Activated CD4-positive, alpha-beta T cell treated with anti-CD3 and anti-CD28 coated beads, Interleukin-2, amount 10 ng/mL, durations not matched to agents 7 days and 5 days (primary cell): ENCODE measurements at regions not wholly inside any gene's neighbourhood (a gene's known extent, or its start where the extent isn't known, plus 50 kb on each side); places are given as distances from the start of the nearest gene placed in this dataset.

Experiments used
- CTCF ChIA-PET: fragments of 350-600 bp; sonication (Branson Sonifier 250); formaldehyde crosslinking; loops from one replicate; lab custom pipeline; 2021; ENCODE audit warnings: antibody characterized with exemption; lab: Charles Lee
- POLR2A ChIA-PET: fragments of 350-600 bp; sonication (Branson Sonifier 250); formaldehyde crosslinking; loops from one replicate; lab custom pipeline; 2021; ENCODE audit warnings: antibody characterized with exemption; lab: Charles Lee
- DNase-seq: peaks from one replicate; pipeline ENCODE4 v3.0.0-alpha.2; 2020
- H3K27ac Mint-ChIP-seq: one replicate; pipeline ENCODE4 v1.8.0; 2021; ENCODE audit warnings: mild to moderate bottlenecking, moderate library complexity, mixed read lengths
- H3K27me3 Mint-ChIP-seq: one replicate; pipeline ENCODE4 v1.8.0; 2021; ENCODE audit warnings: mixed read lengths
- H3K36me3 Mint-ChIP-seq: one replicate; pipeline ENCODE4 v1.8.0; 2021; ENCODE audit warnings: low read depth, mixed read lengths
- H3K4me1 Mint-ChIP-seq: one replicate; pipeline ENCODE4 v1.8.0; 2021; ENCODE audit warnings: mixed read lengths
- H3K4me3 Mint-ChIP-seq: one replicate; pipeline ENCODE4 v1.8.0; 2021; ENCODE audit warnings: mild to moderate bottlenecking, moderate library complexity, mixed read lengths
- H3K9me3 Mint-ChIP-seq: one replicate; pipeline ENCODE4 v1.8.0; 2021; ENCODE audit warnings: mixed read lengths

DNA sequence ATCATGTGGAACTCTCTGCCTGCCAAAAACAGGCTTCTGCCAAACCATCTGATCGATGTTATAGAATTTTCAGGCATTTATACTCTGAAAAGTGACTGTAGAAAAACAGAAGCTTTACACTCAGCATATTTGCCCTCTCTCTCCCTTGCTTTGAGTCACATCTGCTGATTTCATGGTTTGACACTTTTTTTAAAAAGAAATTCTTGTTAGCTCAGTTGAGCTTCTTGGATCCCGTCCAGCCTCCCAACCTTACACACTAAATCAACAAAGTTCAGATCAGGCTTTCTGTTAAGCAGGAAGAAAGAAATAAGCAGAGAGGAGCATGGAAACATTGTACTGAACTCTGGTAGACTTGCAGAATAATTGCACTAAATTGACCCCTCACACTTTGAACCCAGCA lies 193.6 kb upstream of the SEL1L start:
- DNase-seq, result no peak
- no peak overlapping the region for H3K4me3 Mint-ChIP-seq

GRCh38 chr14:81728447-81728846 lies 194.8 kb upstream of the SEL1L start:
- Mint-ChIP-seq H3K27ac (no peak overlapping the region), H3K36me3 (no peaks in the 10 kb centered on the region), H3K27me3 (no peaks in the 10 kb centered on the region), H3K4me3 (no peak overlapping the region), H3K4me1 (no peaks in the 10 kb centered on the region), H3K9me3 (no peaks in the 10 kb centered on the region)
- DNase-seq, result no peak
- ChIA-PET CTCF (no interaction called here), POLR2A (no interaction called here)

More for the DNA sequence above, 193.6 kb upstream of the SEL1L start:
- Mint-ChIP-seq H3K36me3 (no peaks in the 10 kb centered on the region), H3K9me3 (no peaks in the 10 kb centered on the region), H3K27ac (no peak overlapping the region), H3K27me3 (no peaks in the 10 kb centered on the region), H3K4me1 (no peaks in the 10 kb centered on the region)
- ChIA-PET POLR2A (no interaction called here), CTCF (no interaction called here)

DNA sequence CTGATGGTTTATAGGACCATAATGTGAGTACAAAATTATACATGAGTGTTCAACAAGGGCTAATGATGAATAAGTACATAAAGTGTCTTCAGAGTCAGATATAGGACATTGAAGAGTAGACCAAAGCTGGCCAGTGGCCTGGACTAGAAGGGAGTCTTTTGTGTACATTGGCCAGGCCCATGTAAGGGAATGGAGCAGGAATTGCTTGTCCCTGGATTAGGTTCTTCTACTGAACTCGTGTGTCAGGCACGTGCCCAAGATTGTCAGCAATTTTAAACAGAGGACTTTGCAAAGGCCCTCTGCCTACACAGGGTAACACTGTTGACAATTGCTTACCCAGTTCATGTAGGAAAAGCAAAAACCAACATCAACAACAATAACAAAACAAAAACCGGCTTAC lies 196.0 kb upstream of the SEL1L start:
- ChIA-PET POLR2A (no interaction called here), CTCF (interaction anchor here (0.6 kb wide), 1 partner anchor 10 kb away, joined by 3 read pairs; no protein-coding TSS in a partner anchor)
- Mint-ChIP-seq H3K4me1 (no peaks in the 10 kb centered on the region), H3K9me3 (no peaks in the 10 kb centered on the region), H3K27ac (no peak overlapping the region), H3K27me3 (no peaks in the 10 kb centered on the region), H3K4me3 (no peak overlapping the region), H3K36me3 (no peaks in the 10 kb centered on the region)
- no peak for DNase-seq

DNA sequence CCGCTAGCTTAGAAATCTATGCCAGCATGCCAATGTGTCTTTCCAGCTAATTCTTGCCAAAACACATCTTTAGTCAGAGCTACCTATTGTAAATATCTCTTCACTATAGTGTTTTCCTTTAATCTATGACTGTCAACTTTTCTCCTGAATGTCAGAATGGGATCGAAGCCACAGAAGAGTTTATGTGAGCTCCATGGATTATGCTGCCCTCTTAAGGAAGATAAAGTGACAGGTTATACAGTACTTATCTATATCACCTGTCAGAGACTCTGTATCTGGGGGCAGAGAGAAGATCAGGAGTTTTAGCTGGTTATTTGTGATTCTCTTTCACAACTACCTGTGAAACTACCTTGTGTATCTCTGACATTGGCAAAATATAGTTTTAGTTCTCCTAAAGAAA lies 204.3 kb upstream of the SEL1L start:
- Mint-ChIP-seq H3K36me3 (no peaks in the 10 kb centered on the region), H3K4me1 (no peaks in the 10 kb centered on the region), H3K27ac (no peak overlapping the region), H3K9me3 (no peaks in the 10 kb centered on the region), H3K27me3 (no peaks in the 10 kb centered on the region), H3K4me3 (no peak overlapping the region)
- DNase-seq, result no peak
- CTCF ChIA-PET, result no interaction called here
- POLR2A ChIA-PET, result no interaction called here

DNA sequence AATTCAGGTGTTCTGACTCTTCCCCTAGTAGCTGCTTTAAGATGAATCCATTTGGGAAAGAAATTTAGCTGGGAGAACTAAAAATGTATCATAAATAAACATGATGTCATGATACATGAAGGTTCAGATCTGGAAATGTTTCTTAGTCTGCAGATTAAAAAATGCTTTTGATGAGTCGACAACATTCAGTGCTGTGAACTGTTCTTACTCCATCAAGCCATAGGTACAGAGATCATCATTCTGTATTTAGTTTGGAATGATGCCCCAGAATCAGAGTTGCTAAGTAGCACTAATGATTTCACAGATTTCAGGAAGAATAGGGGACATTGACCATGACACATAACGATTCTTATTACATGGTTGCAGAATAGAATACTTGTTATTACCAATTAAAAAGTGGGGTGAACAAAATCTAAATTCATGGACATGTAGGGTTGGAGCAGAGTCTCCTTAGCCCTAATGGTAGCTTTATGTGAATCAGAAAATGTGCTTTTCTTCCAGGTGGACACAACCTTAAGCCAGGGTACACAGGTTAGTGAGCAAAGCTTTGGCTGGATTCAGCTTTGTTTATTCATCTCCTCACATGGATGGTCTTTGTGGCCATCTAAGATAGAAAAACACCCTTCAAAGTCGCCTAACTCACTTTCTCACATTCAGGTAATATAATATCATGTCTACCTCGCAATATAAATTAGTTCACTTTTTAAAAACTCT lies 205.4 kb upstream of the SEL1L start:
- Mint-ChIP-seq H3K36me3 (no peaks in the 10 kb centered on the region), H3K9me3 (no peaks in the 10 kb centered on the region), H3K4me3 (no peak overlapping the region), H3K27me3 (no peaks in the 10 kb centered on the region), H3K4me1 (no peaks in the 10 kb centered on the region), H3K27ac (no peak overlapping the region)
- ChIA-PET POLR2A (no interaction called here), CTCF (no interaction called here)
- no peak for DNase-seq

DNA sequence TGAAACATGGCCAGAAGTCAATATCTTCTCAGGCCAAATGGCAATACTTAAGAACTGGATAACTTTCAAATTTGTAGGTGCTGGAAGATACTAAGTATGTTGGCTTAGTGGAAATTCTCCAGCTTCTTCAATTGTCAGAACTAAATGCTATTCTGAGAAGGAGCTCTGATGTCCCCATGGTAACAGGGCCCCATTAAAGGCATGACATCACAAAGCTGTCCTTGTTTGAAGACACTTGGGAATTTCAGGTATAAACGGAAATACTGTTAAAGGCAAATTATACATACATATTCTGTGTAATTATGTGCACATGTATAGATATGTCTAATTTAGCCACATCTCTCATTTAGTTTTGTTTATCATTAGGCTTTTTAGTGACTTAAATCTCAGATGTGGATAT lies 210.0 kb upstream of the SEL1L start:
- Mint-ChIP-seq H3K27ac (no peak overlapping the region), H3K4me1 (no peaks in the 10 kb centered on the region), H3K27me3 (no peaks in the 10 kb centered on the region), H3K4me3 (no peak overlapping the region), H3K36me3 (no peaks in the 10 kb centered on the region), H3K9me3 (no peaks in the 10 kb centered on the region)
- POLR2A ChIA-PET, result no interaction called here
- no peak for DNase-seq
- CTCF ChIA-PET, result no interaction called here

DNA sequence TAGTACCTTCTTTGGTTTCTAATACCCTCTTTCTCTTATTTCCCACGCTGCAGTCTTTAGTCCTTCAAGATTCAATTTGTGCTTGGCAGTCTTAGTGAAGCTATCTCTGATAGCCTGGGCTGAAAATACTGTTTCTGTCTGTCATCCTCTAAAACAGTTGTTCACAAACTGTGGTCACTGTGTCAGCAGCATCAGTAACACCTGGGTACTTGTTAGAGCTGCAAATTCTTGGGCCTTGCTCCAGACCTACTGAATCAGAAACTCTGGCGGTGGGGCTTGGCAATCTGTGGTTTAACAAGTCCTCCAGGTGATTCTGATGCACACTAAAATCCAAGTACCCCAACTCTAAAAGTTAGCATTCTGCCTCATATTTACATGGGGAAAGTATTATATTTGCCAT lies 217.5 kb upstream of the SEL1L start:
- Mint-ChIP-seq H3K4me3 (no peak overlapping the region), H3K9me3 (no peaks in the 10 kb centered on the region), H3K36me3 (no peaks in the 10 kb centered on the region), H3K27me3 (no peaks in the 10 kb centered on the region), H3K4me1 (no peaks in the 10 kb centered on the region), H3K27ac (no peak overlapping the region)
- CTCF ChIA-PET, result interaction anchor here (1.0 kb wide), 1 partner anchor 20 kb away, joined by 3 read pairs; no protein-coding TSS in a partner anchor
- POLR2A ChIA-PET, result no interaction called here
- DNase-seq, result no peak

- Mint-ChIP-seq H3K36me3 (no peaks in the 10 kb centered on the region), H3K27me3 (no peaks in the 10 kb centered on the region), H3K4me3 (no peak overlapping the region), H3K27ac (no peak overlapping the region), H3K9me3 (peaks cover 4% of the 10 kb centered on the region), H3K4me1 (no peaks in the 10 kb centered on the region)
- ChIA-PET POLR2A (no interaction called here), CTCF (no interaction called here)
- no peak for DNase-seq
These were observed 225.9 kb upstream of the SEL1L start for GRCh38 chr14:81759541-81759940.

DNA sequence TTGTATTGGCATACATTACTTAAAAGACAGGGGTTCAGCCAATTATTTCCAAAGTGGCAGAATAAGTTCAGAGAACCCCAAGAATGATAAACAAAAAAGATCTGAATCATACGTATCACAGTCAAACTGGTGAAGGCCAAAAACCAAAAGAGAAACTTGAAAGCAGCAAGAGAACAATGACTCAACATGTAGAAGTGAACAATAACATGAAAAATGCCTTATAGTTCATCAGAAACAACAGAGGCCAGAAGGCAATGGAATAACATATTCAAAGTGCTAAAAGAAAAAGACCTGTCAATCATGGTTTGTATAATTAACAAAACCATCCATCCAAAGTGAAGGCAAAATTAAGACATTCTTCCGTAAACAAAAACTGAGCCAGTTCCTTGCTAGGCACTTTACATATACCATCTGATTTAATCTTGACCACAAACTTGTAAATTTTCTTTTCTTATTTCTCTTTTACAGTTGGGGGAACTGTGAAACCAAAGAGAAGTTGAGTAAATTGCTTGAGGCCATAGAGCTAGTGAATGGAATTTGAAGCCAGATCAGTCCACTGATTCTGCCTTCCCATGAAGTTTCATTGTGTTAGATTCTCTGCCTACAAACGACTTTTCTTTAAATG lies 232.1 kb upstream of the SEL1L start:
- no peak overlapping the region for H3K27ac Mint-ChIP-seq

DNA sequence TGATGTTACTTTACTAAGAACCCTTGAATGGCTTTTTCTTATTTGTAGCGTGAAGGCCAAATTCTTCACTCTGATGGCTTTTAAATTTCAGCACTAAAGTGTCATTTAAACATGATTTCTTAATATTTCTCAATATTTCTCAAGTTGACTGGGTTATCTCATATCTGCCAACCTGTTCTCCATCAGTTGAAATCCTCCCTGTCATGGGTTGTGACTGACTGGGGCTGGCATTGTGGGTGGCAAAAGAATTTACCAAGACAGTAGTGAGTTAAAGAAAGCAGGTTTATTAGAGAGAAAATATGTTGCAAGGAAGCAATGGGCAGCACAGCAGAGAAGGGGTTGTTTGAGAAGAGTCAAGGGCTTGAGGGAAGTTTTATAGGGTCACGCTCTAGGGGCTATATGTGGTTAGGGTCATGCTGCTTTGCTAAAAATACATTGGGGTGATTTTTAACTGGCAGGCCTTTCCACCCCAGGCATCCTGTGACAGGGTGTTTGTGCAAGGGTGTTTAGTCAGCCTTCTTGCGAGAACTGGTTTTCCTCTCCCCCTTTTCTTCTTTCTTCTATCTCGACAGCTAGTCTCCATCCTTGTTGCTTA lies 232.8 kb upstream of the SEL1L start:
- Mint-ChIP-seq H3K27ac (no peak overlapping the region), H3K27me3 (no peaks in the 10 kb centered on the region), H3K4me3 (no peak overlapping the region), H3K9me3 (peaks cover 2% of the 10 kb centered on the region), H3K4me1 (no peaks in the 10 kb centered on the region), H3K36me3 (no peaks in the 10 kb centered on the region)
- POLR2A ChIA-PET, result no interaction called here
- no peak for DNase-seq
- CTCF ChIA-PET, result no interaction called here

More for the DNA sequence above, 232.1 kb upstream of the SEL1L start:
- no peak overlapping the region for H3K4me3 Mint-ChIP-seq
- ChIA-PET POLR2A (no interaction called here), CTCF (no interaction called here)
- DNase-seq, result no peak
- peaks cover 2% of the 10 kb centered on the region for H3K9me3 Mint-ChIP-seq
- H3K27me3 Mint-ChIP-seq, result no peaks in the 10 kb centered on the region
- H3K4me1 Mint-ChIP-seq, result no peaks in the 10 kb centered on the region
- H3K36me3 Mint-ChIP-seq, result no peaks in the 10 kb centered on the region

- no peaks in the 10 kb centered on the region for H3K4me1 Mint-ChIP-seq
- H3K36me3 Mint-ChIP-seq, result no peaks in the 10 kb centered on the region
- no peak overlapping the region for H3K27ac Mint-ChIP-seq
- DNase-seq, result no peak
- H3K9me3 Mint-ChIP-seq, result peaks cover 2% of the 10 kb centered on the region
- H3K27me3 Mint-ChIP-seq, result no peaks in the 10 kb centered on the region
- ChIA-PET CTCF (no interaction called here), POLR2A (no interaction called here)
- H3K4me3 Mint-ChIP-seq, result no peak overlapping the region
These were observed 233.8 kb upstream of the SEL1L start for GRCh38 chr14:81767266-81767995.

DNA sequence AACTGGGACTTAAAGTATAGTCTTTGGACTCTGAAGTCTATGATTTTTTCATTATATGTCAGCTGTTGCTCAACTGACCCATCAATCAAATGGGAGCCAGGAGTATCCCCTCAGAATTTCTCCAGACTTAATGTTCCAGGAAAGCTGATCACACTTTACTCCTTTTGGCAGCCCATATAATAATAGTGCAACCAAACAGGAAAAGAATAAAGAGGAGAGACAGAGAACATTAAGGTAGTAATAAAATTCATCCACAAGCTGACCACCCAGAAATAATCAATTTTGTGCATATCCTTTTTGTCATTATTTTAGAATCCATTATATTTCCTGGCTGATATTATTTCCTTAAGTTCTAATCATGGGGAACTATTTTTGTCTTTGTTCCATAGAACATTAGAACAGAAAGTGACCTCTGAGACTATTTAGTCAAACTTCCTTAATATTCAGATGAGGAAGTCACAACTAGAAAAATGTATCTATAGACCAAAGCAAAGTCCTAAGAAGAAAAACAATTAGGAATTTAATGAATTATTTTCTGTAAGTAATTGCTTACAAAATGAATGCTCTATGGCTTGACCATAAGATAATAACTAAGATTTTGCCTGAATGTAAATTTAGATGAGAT lies 238.1 kb upstream of the SEL1L start:
- Mint-ChIP-seq H3K9me3 (peaks cover 2% of the 10 kb centered on the region), H3K27me3 (no peaks in the 10 kb centered on the region), H3K4me1 (no peaks in the 10 kb centered on the region)

DNA sequence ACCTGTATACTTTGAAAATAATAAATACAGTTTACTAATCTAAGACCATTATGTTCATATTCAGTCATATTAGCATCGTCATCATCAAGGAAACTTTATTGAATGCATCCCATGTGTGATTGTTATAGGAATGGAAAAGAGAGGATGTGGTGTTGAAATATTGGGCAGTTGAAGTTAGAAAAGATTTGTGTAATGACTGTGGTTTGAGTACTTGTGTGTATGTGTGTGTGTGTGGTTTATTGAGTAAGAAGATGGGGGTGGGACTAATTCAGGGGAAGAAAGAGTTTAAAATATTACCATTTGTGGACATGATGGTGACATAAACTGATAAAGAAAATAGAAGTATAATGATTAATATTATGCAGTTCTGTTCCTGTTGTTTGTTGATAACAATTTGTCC lies 238.7 kb upstream of the SEL1L start:
- no peak overlapping the region for H3K27ac Mint-ChIP-seq
- H3K9me3 Mint-ChIP-seq, result peaks cover 2% of the 10 kb centered on the region
- H3K27me3 Mint-ChIP-seq, result no peaks in the 10 kb centered on the region
- no peaks in the 10 kb centered on the region for H3K36me3 Mint-ChIP-seq
- H3K4me3 Mint-ChIP-seq, result no peak overlapping the region
- no peak for DNase-seq
- CTCF ChIA-PET, result interaction anchor here (0.6 kb wide), 1 partner anchor 422 kb away, joined by 3 read pairs; no protein-coding TSS in a partner anchor
- POLR2A ChIA-PET, result no interaction called here
- no peaks in the 10 kb centered on the region for H3K4me1 Mint-ChIP-seq

More for the DNA sequence above, 238.1 kb upstream of the SEL1L start:
- Mint-ChIP-seq H3K36me3 (no peaks in the 10 kb centered on the region), H3K4me3 (no peak overlapping the region), H3K27ac (no peak overlapping the region)
- ChIA-PET CTCF (no interaction called here), POLR2A (no interaction called here)
- no peak for DNase-seq
